RWPE1 (cell line): ENCODE measurements at regions not wholly inside any gene's neighbourhood (a gene's known extent, or its start where the extent isn't known, plus 50 kb on each side); places are given as distances from the start of the nearest gene placed in this dataset.

Source experiments
- CTCF ChIA-PET: fragments of 350-600 bp; sonication (Branson Sonifier 250); formaldehyde crosslinking; extraction: SDS; loops from one replicate; lab custom pipeline; 2021; lab: Yijun Ruan, JAX
- POLR2A ChIA-PET: fragments of 400-600 bp; formaldehyde crosslinking; extraction: SDS; loops from one replicate; lab custom pipeline; 2020; ENCODE audit warnings: antibody characterized with exemption; ENCODE audit not compliant: low non-redundant PET; lab: Yijun Ruan, JAX
- DNase-seq: peaks from one replicate; pipeline ENCODE4 v3.0.0; 2012; ENCODE audit warnings: low spot score
- H3K27ac ChIP-seq: fragments of 450-650 bp; 2 replicates; pipeline ENCODE4 v1.5.1; 2017
- TF ChIP-seq, protein P1 (sequence below): fragments of 450-650 bp; conservative IDR thresholded peaks from 2 replicates; pipeline ENCODE4 v1.5.1; 2017; ENCODE audit warnings: low read depth, mild to moderate bottlenecking

DNA sequence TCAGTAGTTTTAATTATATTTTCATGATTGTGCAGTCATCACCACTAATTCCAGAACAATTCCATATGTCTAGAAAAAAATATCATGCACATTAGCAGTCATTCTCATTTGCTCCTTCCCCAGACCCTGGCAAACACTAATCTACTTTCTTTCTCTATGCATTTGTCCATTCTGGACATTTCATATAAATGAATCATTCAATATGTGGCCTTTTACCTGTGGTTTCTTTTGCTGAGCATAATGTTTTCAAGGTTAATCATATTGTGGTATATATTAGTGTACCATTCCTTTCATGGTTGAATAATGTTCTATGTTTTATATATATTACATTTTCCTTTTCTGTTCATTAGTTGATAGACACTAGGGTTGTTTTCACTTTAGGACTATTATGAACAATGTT lies 811.1 kb upstream of the RAG2 start:
- peak; percentile 25 for DNase-seq
- H3K27ac ChIP-seq, result no peak overlapping the region
- TF ChIP-seq, protein P1, sequence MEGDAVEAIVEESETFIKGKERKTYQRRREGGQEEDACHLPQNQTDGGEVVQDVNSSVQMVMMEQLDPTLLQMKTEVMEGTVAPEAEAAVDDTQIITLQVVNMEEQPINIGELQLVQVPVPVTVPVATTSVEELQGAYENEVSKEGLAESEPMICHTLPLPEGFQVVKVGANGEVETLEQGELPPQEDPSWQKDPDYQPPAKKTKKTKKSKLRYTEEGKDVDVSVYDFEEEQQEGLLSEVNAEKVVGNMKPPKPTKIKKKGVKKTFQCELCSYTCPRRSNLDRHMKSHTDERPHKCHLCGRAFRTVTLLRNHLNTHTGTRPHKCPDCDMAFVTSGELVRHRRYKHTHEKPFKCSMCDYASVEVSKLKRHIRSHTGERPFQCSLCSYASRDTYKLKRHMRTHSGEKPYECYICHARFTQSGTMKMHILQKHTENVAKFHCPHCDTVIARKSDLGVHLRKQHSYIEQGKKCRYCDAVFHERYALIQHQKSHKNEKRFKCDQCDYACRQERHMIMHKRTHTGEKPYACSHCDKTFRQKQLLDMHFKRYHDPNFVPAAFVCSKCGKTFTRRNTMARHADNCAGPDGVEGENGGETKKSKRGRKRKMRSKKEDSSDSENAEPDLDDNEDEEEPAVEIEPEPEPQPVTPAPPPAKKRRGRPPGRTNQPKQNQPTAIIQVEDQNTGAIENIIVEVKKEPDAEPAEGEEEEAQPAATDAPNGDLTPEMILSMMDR, result no peak
- ChIA-PET POLR2A (no interaction called here), CTCF (no interaction called here)

DNA sequence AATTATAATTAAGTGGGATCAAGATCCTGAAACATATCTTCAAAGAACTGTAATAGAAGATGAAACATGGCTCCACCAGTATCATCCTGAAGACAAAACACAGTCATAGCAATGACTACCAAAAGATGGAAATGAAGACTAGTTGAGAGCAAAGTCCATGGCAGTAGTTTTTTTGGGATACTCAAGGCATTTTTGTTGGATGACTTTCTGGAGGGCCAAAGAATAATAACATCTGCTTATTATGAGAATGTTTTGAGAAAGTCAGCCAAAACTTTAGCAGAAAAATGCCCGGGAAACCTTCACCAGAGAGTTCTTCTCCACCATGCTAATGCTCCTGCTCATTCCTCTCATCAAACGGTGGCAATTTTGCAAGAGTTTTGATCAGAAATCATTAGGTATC lies 809.4 kb upstream of the RAG2 start:
- DNase-seq, result no peak
- TF ChIP-seq, protein P1, result no peak
- ChIA-PET POLR2A (no interaction called here), CTCF (no interaction called here)
- H3K27ac ChIP-seq, result no peak overlapping the region

DNA sequence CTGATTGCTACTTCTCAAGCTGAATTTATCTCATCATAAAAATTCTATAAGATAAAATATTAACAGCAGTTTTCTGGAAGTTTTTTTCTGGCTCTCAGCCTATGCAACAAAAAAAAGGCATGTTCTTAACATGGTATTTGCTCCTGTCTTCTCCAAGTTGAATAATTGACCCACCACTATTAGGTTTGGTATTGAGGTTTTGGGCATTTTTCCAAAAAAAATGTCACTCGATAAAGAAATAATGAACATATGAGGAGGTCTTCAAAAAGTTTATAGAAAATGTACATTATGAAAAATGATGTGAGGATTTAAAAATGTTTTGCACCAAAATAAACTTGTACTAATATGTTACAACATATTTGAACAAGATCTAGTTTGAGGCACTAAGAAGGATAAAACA lies 808.6 kb upstream of the RAG2 start:
- POLR2A ChIA-PET, result no interaction called here
- TF ChIP-seq, protein P1, result no peak
- no peak overlapping the region for H3K27ac ChIP-seq
- CTCF ChIA-PET, result no interaction called here
- no peak for DNase-seq

DNA sequence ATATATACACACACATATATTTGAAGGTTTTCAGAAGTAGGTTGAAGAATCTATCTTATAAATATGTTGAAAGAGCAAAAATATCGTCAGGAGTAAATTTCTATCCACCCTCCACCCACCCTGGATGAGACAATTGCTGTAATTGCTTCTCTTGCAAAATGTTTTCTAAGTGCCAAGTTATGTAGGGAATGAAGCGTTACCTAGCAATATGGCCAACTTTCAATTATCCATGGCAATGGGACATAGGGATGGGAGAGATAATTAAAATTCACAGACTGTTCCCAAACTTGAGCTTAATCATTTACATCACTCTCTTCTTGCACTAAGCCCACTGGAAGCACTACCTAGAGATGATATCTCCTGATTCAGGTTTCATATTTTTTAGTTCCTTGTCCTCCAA lies 806.2 kb upstream of the RAG2 start:
- no peak for DNase-seq
- ChIA-PET POLR2A (no interaction called here), CTCF (interaction anchor here (0.6 kb wide), 1 partner anchor 180 kb away, joined by 7 read pairs; no protein-coding TSS in a partner anchor)
- TF ChIP-seq, protein P1, result no peak
- H3K27ac ChIP-seq, result no peak overlapping the region

DNA sequence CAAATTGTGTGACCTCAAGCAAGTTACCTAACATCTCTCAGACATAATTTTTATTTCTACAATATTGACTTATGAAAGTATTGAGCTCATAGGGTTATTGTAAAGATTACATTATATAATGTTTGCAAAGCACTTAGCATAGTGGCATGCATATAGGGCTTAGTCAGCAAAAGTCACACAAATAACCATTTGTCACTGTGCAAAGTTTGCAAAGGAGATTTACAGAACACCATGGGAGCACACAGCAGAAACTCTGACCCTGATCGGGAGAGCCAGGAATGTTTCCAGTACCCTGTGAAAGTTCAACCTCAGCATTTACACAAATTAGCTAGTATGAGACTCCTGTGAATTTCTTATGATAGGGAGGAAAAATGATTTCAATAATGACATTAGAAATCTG lies 804.6 kb upstream of the RAG2 start:
- CTCF ChIA-PET, result no interaction called here
- POLR2A ChIA-PET, result no interaction called here
- DNase-seq, result no peak
- H3K27ac ChIP-seq, result no peak overlapping the region
- TF ChIP-seq, protein P1, result no peak

DNA sequence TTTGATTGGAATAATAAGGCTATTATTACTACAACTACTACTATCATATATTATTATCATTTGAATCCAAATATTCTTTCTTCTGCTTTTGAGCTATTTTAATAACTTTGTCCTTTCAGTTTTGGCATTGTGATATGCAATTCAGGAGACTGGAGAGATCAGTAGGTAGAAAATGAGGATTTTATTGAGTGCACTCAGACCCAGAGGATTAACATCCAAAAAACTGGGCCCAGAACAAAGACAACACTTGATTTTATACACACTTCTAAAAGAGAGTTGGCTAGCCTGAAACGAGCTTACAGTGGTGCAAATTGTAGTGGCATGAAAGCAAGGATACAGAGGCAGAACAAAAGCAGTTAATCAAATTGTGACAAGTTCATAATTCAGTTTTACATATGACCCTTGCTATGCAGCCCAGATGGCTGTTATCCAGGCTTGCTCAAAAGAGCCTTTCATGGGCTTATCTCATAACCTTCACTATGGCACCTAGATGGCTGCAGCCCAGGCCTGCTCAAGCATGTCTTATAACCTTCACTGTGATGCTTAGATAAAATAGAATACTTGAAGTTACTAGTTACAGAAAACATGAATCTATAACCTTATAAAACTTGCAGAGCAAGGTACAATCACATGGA lies 796.3 kb upstream of the RAG2 start:
- no peak overlapping the region for H3K27ac ChIP-seq
- CTCF ChIA-PET, result interaction anchor here (0.6 kb wide), 1 partner anchor 252 kb away, joined by 4 read pairs; no protein-coding TSS in a partner anchor
- POLR2A ChIA-PET, result no interaction called here
- DNase-seq, result no peak
- TF ChIP-seq, protein P1, result no peak

DNA sequence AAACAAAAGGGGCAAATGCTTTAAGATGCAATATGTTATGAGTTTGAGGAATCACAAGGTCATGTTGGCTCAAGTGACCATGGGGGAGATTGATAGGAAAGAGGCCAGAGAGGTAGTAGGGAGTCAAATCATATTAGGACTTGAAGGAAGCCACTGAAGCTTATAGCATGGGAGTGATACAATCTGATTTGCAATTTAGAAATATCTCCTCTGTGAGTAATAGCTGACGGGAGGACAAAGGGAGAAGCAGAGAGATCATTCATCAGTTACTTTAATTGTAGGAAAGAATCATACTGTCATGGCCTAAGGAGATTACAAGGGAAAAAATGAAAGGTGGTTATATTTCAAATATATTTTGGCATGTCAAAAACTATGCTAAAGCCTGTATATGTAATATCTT lies 793.6 kb upstream of the RAG2 start:
- TF ChIP-seq, protein P1, result no peak
- no peak for DNase-seq
- ChIA-PET CTCF (no interaction called here), POLR2A (no interaction called here)
- no peak overlapping the region for H3K27ac ChIP-seq
